H1 (cell line): ENCODE measurements at regions not wholly inside any gene's neighbourhood (a gene's known extent, or its start where the extent isn't known, plus 50 kb on each side); places are given as distances from the start of the nearest gene placed in this dataset.

ENCODE experiments used
- CTCF ChIA-PET: fragments of 300-600 bp; sonication (Branson Sonifier 250); formaldehyde crosslinking; loops from one replicate; lab custom pipeline; 2021; ENCODE audit not compliant: partially characterized antibody; lab: Charles Lee
- POLR2A ChIA-PET: fragments of 300-600 bp; sonication (Branson Sonifier 250); formaldehyde crosslinking; loops from one replicate; lab custom pipeline; 2021; ENCODE audit warnings: inconsistent platforms; ENCODE audit not compliant: partially characterized antibody; lab: Charles Lee
- DNase-seq, 2 experiments: peaks; one replicate each; pipeline versions ENCODE4 v3.0.0 to v3.0.0-alpha.2; 2010 to 2022; ENCODE audit warnings: low spot score in 2 of 2, low read depth in 1 of 2, mixed read lengths in 1 of 2
- FAIRE-seq: peaks from 2 replicates; lab custom pipeline; 2011; peaks lifted over from hg19 to GRCh38; lab: Jason Lieb, UNC
- H2AFZ ChIP-seq: 2 replicates; pipeline ENCODE4 v1.8.1; 2012; ENCODE audit warnings: low read length, inconsistent platforms
- H2AK5ac ChIP-seq: 2 replicates; pipeline ENCODE4 v1.6.1; 2013; ENCODE audit warnings: low read depth, low read length
- H2BK120ac ChIP-seq: replicated peaks from 2 replicates; pipeline ENCODE3; 2013; ENCODE audit warnings: low read depth, low read length, inconsistent platforms
- H2BK12ac ChIP-seq: 2 replicates; pipeline ENCODE4 v1.6.1; 2013; ENCODE audit warnings: low read depth, low read length
- H2BK15ac ChIP-seq: 2 replicates; pipeline ENCODE4 v1.6.1; 2013; ENCODE audit warnings: low read length
- H2BK20ac ChIP-seq: 2 replicates; pipeline ENCODE4 v1.6.1; 2013; ENCODE audit warnings: low read length
- H2BK5ac ChIP-seq: 2 replicates; pipeline ENCODE4 v1.6.1; 2013; ENCODE audit warnings: low read depth, low read length
- H3K14ac ChIP-seq: 2 replicates; pipeline ENCODE4 v1.6.1; 2013; ENCODE audit warnings: inconsistent platforms; ENCODE audit not compliant: insufficient read length
- H3K18ac ChIP-seq: 2 replicates; pipeline ENCODE4 v1.6.1; 2013; ENCODE audit warnings: low read length; ENCODE audit errors: extremely low read depth
- H3K23ac ChIP-seq: 2 replicates; pipeline ENCODE4 v1.6.1; 2013; ENCODE audit warnings: inconsistent platforms; ENCODE audit not compliant: insufficient read length
- H3K23me2 ChIP-seq: 2 replicates; pipeline ENCODE4 v1.6.1; 2013; ENCODE audit warnings: low read depth, low read length
- H3K27ac ChIP-seq: 2 replicates; pipeline ENCODE4 v1.6.1; 2011; ENCODE audit warnings: low read depth, low read length, inconsistent platforms
- H3K27me3 ChIP-seq, 4 experiments: replicated peaks in 1 of 4; 1 replicate in 1 of 4; 2 replicates in 3 of 4; pipeline versions ENCODE4 v1.6.1 to v1.8.1; 2011 to 2013; ENCODE audit warnings: low read length in 3 of 4, mild to moderate bottlenecking in 3 of 4, inconsistent platforms in 2 of 4, mixed read lengths in 2 of 4, moderate library complexity in 1 of 4; ENCODE audit not compliant: control insufficient read depth in 3 of 4, insufficient read depth in 3 of 4; ENCODE audit errors: extremely low read depth in 1 of 4
- H3K36me3 ChIP-seq, 4 experiments: 2 replicates each; pipeline versions ENCODE4 v1.6.1 to v1.8.1; 2011 to 2013; ENCODE audit warnings: mild to moderate bottlenecking in 4 of 4, low read length in 3 of 4, moderate library complexity in 2 of 4, control low read depth in 1 of 4, inconsistent platforms in 1 of 4; ENCODE audit not compliant: insufficient read depth in 4 of 4, control insufficient read depth in 2 of 4
- H3K4ac ChIP-seq: replicated peaks from 2 replicates; pipeline ENCODE3; 2013; ENCODE audit warnings: low read length, low read depth, mixed read lengths, inconsistent platforms; ENCODE audit not compliant: insufficient read length
- H3K4me1 ChIP-seq, 4 experiments: replicated peaks in 1 of 4; 1 replicate in 1 of 4; 2 replicates in 3 of 4; pipeline versions ENCODE4 v1.6.1 to v1.8.1; 2011 to 2013; ENCODE audit warnings: low read length in 3 of 4, inconsistent platforms in 2 of 4, mixed read lengths in 1 of 4; ENCODE audit not compliant: insufficient read depth in 4 of 4, control insufficient read depth in 3 of 4
- H3K4me2 ChIP-seq, 2 experiments: 2 replicates each; pipeline versions ENCODE4 v1.6.1 to v1.8.1; 2011 to 2013; ENCODE audit warnings: low read depth in 2 of 2, low read length in 2 of 2, control low read depth in 1 of 2, inconsistent platforms in 1 of 2, mild to moderate bottlenecking in 1 of 2; ENCODE audit not compliant: insufficient read depth in 1 of 2
- H3K4me3 ChIP-seq, 4 experiments: fragments of 200-600, 300-600 bp in 1 of 4; sonication (generic), shearing (Covaris generic), sonication (Bioruptor Twin) in 1 of 4; 2 replicates each; pipeline versions ENCODE4 v1.5.1 to v1.8.1; 2011 to 2016; ENCODE audit warnings: low read length in 4 of 4, low read depth in 3 of 4, control low read depth in 2 of 4, inconsistent platforms in 2 of 4, mild to moderate bottlenecking in 2 of 4, mixed read lengths in 1 of 4, moderate library complexity in 1 of 4; ENCODE audit not compliant: insufficient read depth in 2 of 4; ENCODE audit errors: extremely low read depth in 1 of 4
- H3K56ac ChIP-seq: replicated peaks from 2 replicates; pipeline ENCODE3; 2013; ENCODE audit warnings: low read depth, mild to moderate bottlenecking, mixed read lengths, low read length, inconsistent platforms; ENCODE audit not compliant: insufficient read length
- H3K79me1 ChIP-seq: 2 replicates; pipeline ENCODE4 v1.6.1; 2013; ENCODE audit warnings: low read depth, low read length, control low read depth
- H3K79me2 ChIP-seq, 2 experiments: 2 replicates each; pipeline versions ENCODE4 v1.6.1 to v1.8.1; 2012 to 2013; ENCODE audit warnings: low read length in 2 of 2, mild to moderate bottlenecking in 2 of 2, inconsistent platforms in 1 of 2; ENCODE audit not compliant: insufficient read depth in 2 of 2, control insufficient read depth in 1 of 2
- H3K9ac ChIP-seq, 4 experiments: replicated peaks in 1 of 4; 1 replicate in 1 of 4; 2 replicates in 3 of 4; pipeline versions ENCODE4 v1.6.1 to v1.8.1; 2011 to 2013; ENCODE audit warnings: low read depth in 3 of 4, low read length in 3 of 4, control low read depth in 2 of 4, mild to moderate bottlenecking in 2 of 4, moderate library complexity in 2 of 4, inconsistent platforms in 1 of 4; ENCODE audit errors: extremely low read depth in 1 of 4
- H3K9me3 ChIP-seq, 2 experiments: 2 replicates each; pipeline versions ENCODE4 v1.6.1 to v1.8.1; 2012 to 2013; ENCODE audit warnings: mild to moderate bottlenecking in 2 of 2, moderate library complexity in 2 of 2, control low read depth in 1 of 2, inconsistent platforms in 1 of 2, low read depth in 1 of 2, low read length in 1 of 2, mixed read lengths in 1 of 2; ENCODE audit not compliant: insufficient read depth in 2 of 2
- H4K20me1 ChIP-seq, 2 experiments: replicated peaks in 1 of 2; 2 replicates each; pipeline versions ENCODE3 to v1.8.1; 2011 to 2013; ENCODE audit warnings: inconsistent platforms in 2 of 2, low read length in 2 of 2, mild to moderate bottlenecking in 1 of 2; ENCODE audit not compliant: insufficient read depth in 2 of 2, control insufficient read depth in 1 of 2
- H4K5ac ChIP-seq: 2 replicates; pipeline ENCODE4 v1.6.1; 2013; ENCODE audit warnings: low read length, low read depth, mixed read lengths, inconsistent platforms; ENCODE audit not compliant: insufficient read length
- H4K8ac ChIP-seq: 2 replicates; pipeline ENCODE4 v1.8.0; 2013; ENCODE audit warnings: mild to moderate bottlenecking, moderate library complexity, low read length, inconsistent platforms; ENCODE audit not compliant: insufficient read depth; ENCODE audit errors: extremely low read depth
- H4K91ac ChIP-seq: replicated peaks from 2 replicates; pipeline ENCODE3; 2013; ENCODE audit warnings: low read length, mixed read lengths, inconsistent platforms; ENCODE audit not compliant: insufficient read length
- BACH1 ChIP-seq: IDR thresholded peaks from 2 replicates; pipeline ENCODE4 v1.6.1; 2012; ENCODE audit warnings: low read length, improper control_type of control experiment
- BRCA1 ChIP-seq: IDR thresholded peaks from 2 replicates; pipeline ENCODE4 v1.6.1; 2012; ENCODE audit warnings: low read depth, low read length, improper control_type of control experiment
- CBX8 ChIP-seq: fragments of 300-800, 300-1000 bp; sonication (generic); IDR thresholded peaks from 2 replicates; pipeline ENCODE4 v1.7.1; 2016; ENCODE audit warnings: low read depth, low read length, borderline replicate concordance
- CEBPB ChIP-seq: IDR thresholded peaks from 2 replicates; pipeline ENCODE4 v1.6.1; 2012; ENCODE audit warnings: low read depth, low read length
- EZH2 ChIP-seq: fragments of 200-600 bp; sonication (generic); IDR thresholded peaks from 2 replicates; pipeline ENCODE4 v1.7.1; 2012; ENCODE audit warnings: low read depth, mild to moderate bottlenecking, moderate library complexity, low read length, inconsistent platforms; ENCODE audit not compliant: severe bottlenecking
- FOSL1 ChIP-seq: IDR thresholded peaks from 2 replicates; pipeline ENCODE4 v1.6.1; 2011; ENCODE audit warnings: mild to moderate bottlenecking, low read depth, low read length, moderate library complexity; ENCODE audit not compliant: insufficient read depth
- KDM1A ChIP-seq: fragments of 200-600, 300-600 bp; sonication (generic); IDR thresholded peaks from 2 replicates; pipeline ENCODE4 v1.7.1; 2016; ENCODE audit warnings: mild to moderate bottlenecking, low read length, borderline replicate concordance
- POLR2A ChIP-seq, 2 experiments: IDR thresholded peaks; 1 replicate in 1 of 2; 2 replicates in 1 of 2; pipeline ENCODE4 v1.6.1; 2011; ENCODE audit warnings: low read depth in 2 of 2, low read length in 2 of 2, mild to moderate bottlenecking in 2 of 2; ENCODE audit errors: control extremely low read depth in 1 of 2
- RAD21 ChIP-seq, 2 experiments: IDR thresholded peaks in 1 of 2; conservative IDR thresholded peaks in 1 of 2; 2 replicates each; pipeline ENCODE4 v1.6.1; 2011; ENCODE audit warnings: low read depth in 2 of 2, low read length in 2 of 2, improper control_type of control experiment in 1 of 2, inconsistent platforms in 1 of 2, mild to moderate bottlenecking in 1 of 2, moderate library complexity in 1 of 2
- SIRT6 ChIP-seq: IDR thresholded peaks from one replicate; pipeline ENCODE4 v1.7.1; 2012; ENCODE audit warnings: low read length, inconsistent platforms
- SP4 ChIP-seq: IDR thresholded peaks from 2 replicates; pipeline ENCODE4 v1.6.1; 2012; ENCODE audit warnings: low read length, inconsistent platforms
- TAF7 ChIP-seq: optimal IDR thresholded peaks from 2 replicates; pipeline ENCODE3; 2011; ENCODE audit warnings: low read depth, mild to moderate bottlenecking, inconsistent platforms, low read length, moderate library complexity, borderline replicate concordance
- TCF12 ChIP-seq: IDR thresholded peaks from 2 replicates; pipeline ENCODE4 v1.6.1; 2011; ENCODE audit warnings: low read depth, mild to moderate bottlenecking, low read length
- TEAD4 ChIP-seq: IDR thresholded peaks from 2 replicates; pipeline ENCODE4 v1.6.1; 2012; ENCODE audit warnings: low read depth, low read length, inconsistent platforms, mixed read lengths
- YY1 ChIP-seq: IDR thresholded peaks from 2 replicates; pipeline ENCODE4 v1.6.1; 2011; ENCODE audit warnings: low read depth, mild to moderate bottlenecking, low read length
- WGBS, 2 experiments: shearing (Covaris generic) in 1 of 2; methylation state at CpG; one replicate each; pipeline versions ENCODE4 v1.1.6 to v1.1.7; 2013 to 2015; ENCODE audit warnings: low lambda C conversion rate in 2 of 2, mixed read lengths in 2 of 2, inconsistent platforms in 1 of 2, low coverage in 1 of 2, missing lambda C conversion rate in 1 of 2; ENCODE audit not compliant: insufficient replicate concordance in 2 of 2, insufficient coverage in 1 of 2, insufficient read length in 1 of 2; ENCODE audit errors: extremely low coverage in 1 of 2, missing lambda C conversion rate in 1 of 2; 5-methylcytosine and 5-hydroxymethylcytosine counted together
- TF ChIP-seq, protein P1 (sequence below): IDR thresholded peaks from 2 replicates; pipeline ENCODE4 v1.6.1; 2011; ENCODE audit warnings: low read depth, mild to moderate bottlenecking, low read length; ENCODE audit not compliant: insufficient read depth

DNA sequence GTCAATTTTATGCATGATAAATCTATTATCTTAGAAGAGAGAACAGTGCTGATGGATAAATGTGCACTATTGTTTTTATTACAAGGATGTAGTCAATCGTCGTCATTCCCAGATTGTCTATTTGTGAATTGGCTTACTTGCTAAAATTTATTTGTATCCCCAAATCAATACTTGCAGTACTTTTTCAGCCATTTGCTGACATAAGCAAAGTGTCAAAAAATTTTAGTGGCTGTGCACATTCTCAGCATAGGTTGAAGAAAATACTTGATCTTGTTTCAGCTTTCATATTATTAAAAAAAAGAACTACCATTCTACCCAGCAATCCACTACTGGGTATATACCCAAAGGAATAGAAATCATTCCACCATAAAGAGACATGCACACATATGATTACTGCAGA, 477.9 kb upstream of the CA10 start:
- H3K23me2 ChIP-seq, result no peaks in the 10 kb centered on the region
- no peak overlapping the region for H4K91ac ChIP-seq
- H4K20me1 ChIP-seq, result no peaks in the 10 kb centered on the region
- H3K4me3 ChIP-seq, result no peak overlapping the region
- H4K5ac ChIP-seq, result no peak overlapping the region
- no peak overlapping the region for H3K14ac ChIP-seq
- no peak overlapping the region for H2BK15ac ChIP-seq
- peaks cover 8 to 11% of the 10 kb centered on the region in 2 experiments for H3K9me3 ChIP-seq
- no peak overlapping the region for H2BK12ac ChIP-seq
- no peak overlapping the region for H3K4me2 ChIP-seq
- H3K27me3 ChIP-seq, result no peaks in the 10 kb centered on the region
- CTCF ChIA-PET, result interaction anchor here (0.6 kb wide), 2 partner anchors 45 to 476 kb away, joined by 3 read pairs; no protein-coding TSS in a partner anchor
- no peak overlapping the region for H3K9ac ChIP-seq
- H2BK5ac ChIP-seq, result no peak overlapping the region
- H3K23ac ChIP-seq, result no peak overlapping the region
- no peak overlapping the region for H2AFZ ChIP-seq
- no peak overlapping the region for H3K56ac ChIP-seq
- H3K79me1 ChIP-seq, result no peaks in the 10 kb centered on the region
- no peaks in the 10 kb centered on the region for H3K79me2 ChIP-seq
- DNase-seq (no peak), FAIRE-seq (no peak)
- H3K4me1 ChIP-seq, result no peaks in the 10 kb centered on the region
- H3K4ac ChIP-seq, result no peak overlapping the region
- no peak overlapping the region for H3K18ac ChIP-seq
- WGBS, 2 experiments, result 94% methylated on average over 2 of the region's 2 CpGs; no CpG with 5 or more reads in 1 of the 2 experiments
- H4K8ac ChIP-seq, result no peak overlapping the region
- no peak overlapping the region for H2BK20ac ChIP-seq
- no peak overlapping the region for H2BK120ac ChIP-seq
- no peak overlapping the region for H3K27ac ChIP-seq
- POLR2A ChIA-PET, result no interaction called here
- no peaks in the 10 kb centered on the region for H3K36me3 ChIP-seq
- H2AK5ac ChIP-seq, result no peak overlapping the region
- TF ChIP-seq, protein P1, sequence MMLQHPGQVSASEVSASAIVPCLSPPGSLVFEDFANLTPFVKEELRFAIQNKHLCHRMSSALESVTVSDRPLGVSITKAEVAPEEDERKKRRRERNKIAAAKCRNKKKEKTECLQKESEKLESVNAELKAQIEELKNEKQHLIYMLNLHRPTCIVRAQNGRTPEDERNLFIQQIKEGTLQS, result no peak
- TF ChIP-seq SP4, result no peak
- no peak for TF ChIP-seq EZH2
- TF ChIP-seq BRCA1, result no peak
- no peak for TF ChIP-seq CEBPB
- TF ChIP-seq TCF12, result no peak
- no peak for TF ChIP-seq BACH1
- no peak for TF ChIP-seq SIRT6
- TF ChIP-seq TEAD4, result no peak
- TF ChIP-seq POLR2A (IDR thresholded peaks at IDR 0.05; ENCODE audit: control extremely low read depth in 1 of 2, low read depth in 2 of 2, low read length in 2 of 2), result no peak
- no peak for TF ChIP-seq KDM1A
- TF ChIP-seq FOSL1, result no peak
- TF ChIP-seq RAD21 (IDR thresholded peaks at IDR 0.05 in 1 of 2, conservative IDR thresholded peaks at IDR 0.05 in 1 of 2; ENCODE audit: low read depth in 2 of 2, low read length in 2 of 2), result no peak
- TF ChIP-seq CBX8, result no peak
- TF ChIP-seq YY1, result no peak
- TF ChIP-seq TAF7, result no peak
